ENCODE measurements at regions not wholly inside any gene's neighbourhood (a gene's known extent, or its start where the extent isn't known, plus 50 kb on each side); places are given as distances from the start of the nearest gene placed in this dataset.
"Not testable (repeated sequence)": the region's sequence is repeated elsewhere in the genome, so short reads cannot be mapped to it uniquely, and the experiment has no call there.

DNA sequence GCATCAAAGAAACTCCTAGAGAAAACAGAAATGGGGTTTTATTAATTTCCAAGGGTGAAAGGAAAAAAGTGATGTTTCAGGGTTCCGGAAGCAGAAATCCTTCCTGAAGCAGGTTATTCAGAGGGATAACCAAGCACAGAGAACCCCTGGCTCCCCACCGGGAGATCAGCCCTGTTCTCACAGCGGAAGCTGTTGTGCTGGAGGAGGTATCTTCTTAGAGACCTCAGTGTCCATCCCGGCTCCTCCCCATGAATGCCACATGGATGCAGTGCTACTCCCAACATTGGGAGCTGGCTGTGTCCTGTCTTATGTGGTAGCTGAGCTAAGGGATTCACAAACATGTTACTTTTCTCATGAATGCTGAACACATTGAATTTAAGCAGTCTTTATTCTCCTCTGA is 80.9 kb upstream of the IRX2 start:
- DNase-seq (ENCODE audit: low read depth): no peak

DNA sequence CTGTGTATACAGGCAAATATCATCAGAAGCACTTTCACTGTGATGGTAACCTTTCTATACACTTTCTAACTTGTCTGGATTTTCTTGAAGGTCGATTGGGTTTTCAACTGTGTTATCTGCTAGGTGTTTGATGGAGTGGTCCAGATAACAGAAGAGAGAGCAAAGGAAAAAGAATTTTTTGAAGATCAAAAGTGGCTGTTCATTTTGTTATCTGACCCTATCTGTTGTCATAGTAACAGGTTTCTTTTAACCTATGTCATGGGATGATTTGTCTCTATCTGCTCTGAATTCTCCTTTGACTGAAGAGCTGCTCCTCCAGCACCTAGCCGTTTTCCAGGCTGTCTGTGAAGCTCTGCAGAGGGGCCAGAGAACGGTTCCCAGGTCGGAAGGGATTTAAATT is 77.8 kb upstream of the IRX2 start:
- no peak for DNase-seq (ENCODE audit: low read depth)

DNA sequence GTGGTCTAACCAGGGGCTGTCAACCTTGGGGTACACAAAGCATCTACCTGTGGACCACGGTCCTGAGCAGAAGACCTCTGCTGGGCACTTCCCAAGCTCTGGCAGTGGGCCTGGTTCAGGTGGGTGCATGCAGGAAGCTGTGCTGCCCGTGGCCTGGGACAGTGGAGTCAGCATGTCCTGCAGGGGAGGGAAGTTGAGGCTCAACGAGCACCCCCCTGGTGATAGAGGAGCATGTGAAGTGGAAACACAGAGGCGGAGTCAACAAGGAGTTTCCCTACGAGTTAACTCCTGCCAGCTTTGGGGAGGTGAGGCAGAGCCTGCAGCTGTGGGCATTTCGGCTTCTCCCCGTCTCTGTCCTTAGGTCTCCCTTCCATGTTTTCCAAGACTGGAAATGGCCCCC is 67.5 kb upstream of the IRX2 start:
- no peak for DNase-seq (ENCODE audit: low read depth)

DNA sequence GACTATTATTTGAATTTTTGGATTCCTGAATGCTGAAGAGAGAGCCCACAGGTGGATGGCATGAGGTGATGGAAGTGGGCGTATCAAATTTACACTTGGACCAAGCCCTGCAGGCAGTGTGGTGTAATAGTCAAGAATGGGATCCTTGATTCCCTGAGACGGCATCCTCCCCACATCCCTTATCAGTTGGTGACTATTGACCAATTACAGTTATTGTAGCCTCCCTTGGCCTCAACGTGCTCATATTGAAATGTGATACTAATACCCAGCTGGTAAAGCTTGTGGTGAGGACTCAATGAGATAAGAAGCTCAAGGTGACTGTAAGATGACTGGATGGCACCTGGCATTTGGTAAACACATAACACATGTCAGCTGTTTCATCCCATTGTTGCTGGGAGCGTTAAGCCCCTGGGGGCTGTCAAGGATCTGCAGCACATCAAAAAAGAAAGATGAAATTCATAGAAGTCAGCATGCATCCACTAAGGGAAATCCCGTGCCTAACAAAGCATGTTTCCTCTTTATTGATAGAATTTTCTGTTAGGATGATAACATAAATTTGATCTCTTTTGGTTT is 65.6 kb upstream of the IRX2 start:
- no peak for DNase-seq (ENCODE audit: low read depth)

DNA sequence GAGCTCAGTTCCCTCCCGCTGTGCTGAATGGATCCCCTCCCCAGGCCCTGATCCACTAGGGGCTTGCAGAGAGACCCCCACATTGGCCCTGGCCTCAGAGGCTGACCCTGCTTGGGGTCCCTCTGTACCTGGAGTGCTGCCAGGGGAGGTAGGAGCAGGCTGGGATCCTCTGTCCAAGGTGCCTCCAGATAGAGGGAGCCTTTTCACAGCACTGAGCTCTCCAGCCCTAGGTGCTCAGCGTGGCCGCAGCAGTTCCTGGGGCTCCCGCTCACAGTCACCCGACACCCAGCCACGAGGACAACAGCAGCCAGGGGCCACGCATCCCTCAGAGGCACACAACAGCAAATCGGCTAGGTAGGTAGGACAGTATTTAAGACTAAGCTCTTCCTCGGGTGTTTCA is 62.2 kb upstream of the IRX2 start:
- no peak for DNase-seq (ENCODE audit: low read depth)

DNA sequence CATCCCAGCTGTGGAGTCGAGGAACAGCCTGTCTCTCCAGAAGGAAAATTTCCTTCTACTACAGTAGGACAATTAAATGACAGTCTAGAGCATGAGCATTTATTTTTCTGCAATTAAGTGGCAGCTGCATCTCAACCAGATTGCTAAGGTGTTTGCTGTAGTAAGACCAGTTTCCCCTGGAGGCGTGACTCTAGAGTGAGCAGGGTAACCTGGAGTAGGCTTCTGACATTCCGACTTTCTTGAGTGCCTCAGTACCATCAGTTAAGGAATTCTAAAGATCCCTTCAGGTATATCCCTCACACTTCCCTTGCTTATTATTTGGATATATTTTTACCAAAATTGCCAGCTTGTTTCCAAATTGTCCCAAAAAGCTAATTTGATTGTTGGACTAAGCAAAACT is 59.2 kb upstream of the IRX2 start:
- DNase-seq (ENCODE audit: low read depth): no peak

DNA sequence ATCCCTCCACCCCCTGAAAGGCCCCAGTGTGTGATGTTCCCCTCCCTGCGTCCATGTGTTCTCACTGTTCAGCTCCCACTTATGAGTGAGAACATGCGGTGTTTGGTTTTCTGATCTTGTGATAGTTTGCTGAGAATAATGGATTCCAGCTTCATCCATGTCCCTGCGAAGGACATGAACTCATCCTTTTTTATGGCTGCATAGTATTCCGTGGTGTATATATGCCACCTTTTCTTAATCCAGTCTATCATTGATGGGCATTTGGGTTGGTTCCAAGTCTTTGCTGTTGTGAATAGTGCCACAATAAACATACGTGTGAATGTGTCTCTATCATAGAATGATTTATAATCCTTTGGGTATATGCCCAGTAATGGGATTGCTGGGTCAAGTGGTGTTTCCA is 55.8 kb upstream of the IRX2 start:
- DNase-seq (ENCODE audit: low read depth): not testable (repeated sequence)

DNA sequence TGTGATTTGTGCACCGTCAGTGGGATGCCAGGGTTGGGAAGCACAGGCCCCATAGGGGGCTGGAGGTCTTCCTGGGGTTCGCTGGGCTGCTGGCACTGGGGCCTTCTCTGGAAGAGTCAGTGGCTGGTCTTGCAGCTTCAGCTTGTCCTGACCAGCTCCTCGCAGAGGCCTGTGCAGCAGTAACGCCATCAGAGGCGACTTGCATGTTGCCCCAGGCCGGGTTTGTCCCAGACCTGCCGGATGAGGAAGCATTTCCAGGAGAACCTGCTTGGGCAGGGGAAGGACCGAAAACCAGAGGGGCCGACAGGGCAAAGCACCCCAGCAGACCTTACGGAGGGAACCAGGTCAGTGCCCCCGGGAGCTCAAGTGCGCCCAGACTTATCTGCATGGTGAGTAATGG is 54.7 kb upstream of the IRX2 start:
- no peak for DNase-seq (ENCODE audit: low read depth)

DNA sequence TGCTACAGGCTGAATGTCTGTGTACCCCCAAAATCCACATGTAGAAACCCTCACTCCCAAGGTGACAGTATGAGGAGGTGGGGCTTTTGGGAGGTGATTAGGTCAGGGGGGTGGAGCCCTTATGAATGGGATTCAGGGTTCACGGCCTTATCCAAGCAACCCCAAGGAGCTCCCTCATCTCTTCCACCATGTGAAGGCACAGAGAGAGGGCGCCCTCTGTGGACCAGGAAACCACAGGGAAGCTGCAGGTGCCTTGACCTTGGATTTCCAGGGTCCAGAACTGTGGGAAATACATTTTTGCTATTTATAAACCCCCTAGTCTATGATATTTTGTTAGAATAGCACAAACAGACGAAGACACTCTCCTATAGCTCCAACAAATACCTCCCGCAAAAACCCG is 53.6 kb upstream of the IRX2 start:
- no peak for DNase-seq (ENCODE audit: low read depth)

DNA sequence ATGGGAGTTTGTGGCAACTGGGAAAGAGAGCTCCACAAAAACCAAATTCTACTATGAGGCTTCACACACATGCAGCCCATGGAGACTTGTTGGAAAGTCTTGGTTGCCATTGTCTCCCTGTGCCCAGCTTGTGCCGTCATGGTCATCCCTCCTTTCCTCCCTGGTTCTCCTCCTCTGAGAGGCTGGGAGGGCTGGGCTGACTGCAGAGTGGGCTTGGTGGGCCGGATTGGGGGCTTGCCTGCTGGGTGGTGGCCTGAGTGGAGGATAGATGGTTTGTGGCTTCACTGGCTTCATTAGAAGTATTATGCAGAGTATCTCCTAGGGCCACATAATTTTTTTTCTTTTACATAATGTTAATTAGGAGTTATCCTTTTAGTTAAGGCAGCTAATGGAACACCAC is 52.3 kb upstream of the IRX2 start:
- DNase-seq (ENCODE audit: low read depth): no peak

DNA sequence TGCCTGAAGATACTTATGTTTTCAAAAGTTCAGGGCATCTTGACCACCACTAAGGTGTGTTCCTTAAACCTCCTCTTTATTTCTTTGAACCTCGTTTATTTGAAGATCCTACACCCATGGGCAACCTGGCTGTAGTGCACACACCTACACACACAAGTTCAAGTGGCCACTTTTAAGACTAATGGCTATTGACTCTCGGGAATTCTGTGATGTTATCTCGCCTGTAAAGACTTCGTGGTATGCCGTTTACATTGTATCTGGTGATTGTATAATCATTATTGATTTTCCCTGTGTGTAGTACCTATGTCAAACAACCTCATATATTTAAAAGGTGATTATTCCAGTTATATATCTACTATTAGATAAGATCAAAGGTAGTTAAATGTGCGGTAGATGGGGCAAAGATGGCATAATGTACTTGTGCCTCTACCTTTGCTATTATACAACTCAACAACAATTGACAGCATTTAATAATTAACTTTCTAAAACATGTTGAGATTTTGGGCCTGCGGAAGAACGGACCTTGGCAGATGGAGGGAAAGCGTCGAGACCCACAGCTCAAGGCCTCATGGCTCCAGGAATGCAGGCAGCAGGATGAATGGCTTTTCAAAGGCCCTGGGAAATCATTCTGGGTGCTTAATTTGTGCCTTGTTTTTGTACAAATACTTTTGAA is 51.4 kb upstream of the IRX2 start:
- DNase-seq (ENCODE audit: low read depth): no peak

DNA sequence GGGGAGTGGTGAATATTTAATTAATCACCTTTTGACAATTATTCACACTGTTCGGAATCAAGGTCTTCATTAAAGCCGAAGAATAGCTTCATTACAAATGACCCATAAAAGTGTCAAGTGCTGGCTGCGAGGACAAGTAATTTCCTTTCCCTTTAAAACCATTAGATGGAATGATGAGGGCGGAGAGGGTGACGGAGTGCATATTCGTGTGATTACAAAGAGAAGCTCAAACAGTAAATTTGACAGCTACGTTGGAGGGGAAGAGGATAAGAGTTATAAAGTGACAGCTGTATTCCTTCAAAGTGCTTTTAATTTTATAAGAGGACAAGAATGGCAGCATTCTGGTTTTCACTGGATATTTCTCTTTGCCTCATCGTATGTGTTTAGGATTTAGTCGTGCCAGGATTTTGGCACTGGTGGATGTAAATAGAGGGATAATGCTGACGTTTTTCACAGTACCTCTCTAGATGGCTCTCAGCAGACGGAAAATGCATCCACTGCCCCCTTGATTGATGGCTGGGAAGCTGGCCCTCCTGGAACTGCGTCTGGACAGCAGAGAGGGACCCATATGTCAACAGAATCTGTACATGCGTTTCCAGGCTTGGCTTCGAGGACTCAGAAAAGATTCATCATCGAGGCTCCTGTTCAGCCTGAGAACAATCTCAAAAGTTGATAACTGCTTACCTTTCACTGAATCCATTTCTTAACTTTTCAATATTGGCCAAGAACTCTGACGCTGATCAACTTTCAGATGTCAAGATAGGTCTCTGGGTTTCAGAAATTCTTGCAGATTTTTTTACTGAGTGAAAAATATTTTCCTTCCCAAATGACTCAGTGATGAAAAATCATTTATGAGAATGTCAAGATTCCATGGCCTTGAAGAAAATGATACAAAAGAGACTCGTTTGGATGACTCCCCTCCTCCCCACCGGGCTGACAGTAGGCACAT is 50.4 kb upstream of the IRX2 start:
- no peak for DNase-seq (ENCODE audit: low read depth)

Measured in myocyte (in vitro differentiated cells).